Stomach smooth muscle (tissue), 2 donors: ENCODE measurements at regions not wholly inside any gene's neighbourhood (a gene's known extent, or its start where the extent isn't known, plus 50 kb on each side); places are given as distances from the start of the nearest gene placed in this dataset.

Source experiments
- H3K27ac ChIP-seq: one replicate; pipeline ENCODE4 v1.7.0; 2013; ENCODE audit warnings: mild to moderate bottlenecking, low read length, inconsistent platforms
- H3K27me3 ChIP-seq, 2 donors: one replicate each; pipeline ENCODE4 v1.7.0; 2013; ENCODE audit warnings: low read length in 2 of 2; ENCODE audit not compliant: insufficient read depth in 2 of 2, control insufficient read depth in 1 of 2
- H3K36me3 ChIP-seq, 2 donors: one replicate each; pipeline ENCODE4 v1.7.0; 2013; ENCODE audit warnings: low read length in 2 of 2; ENCODE audit not compliant: control insufficient read depth in 2 of 2, insufficient read depth in 2 of 2
- H3K4me1 ChIP-seq: one replicate; pipeline ENCODE4 v1.7.0; 2013; ENCODE audit warnings: low read length; ENCODE audit not compliant: control insufficient read depth, insufficient read depth
- H3K4me3 ChIP-seq, 2 donors: one replicate each; pipeline ENCODE4 v1.7.0; 2013; ENCODE audit warnings: low read length in 2 of 2
- H3K9ac ChIP-seq, 2 donors: one replicate each; pipeline ENCODE4 v1.7.0; 2013; ENCODE audit warnings: low read length in 2 of 2, mild to moderate bottlenecking in 1 of 2
- H3K9me3 ChIP-seq, 2 donors: one replicate each; pipeline ENCODE4 v1.7.0; 2013; ENCODE audit warnings: low read length in 2 of 2; ENCODE audit not compliant: control insufficient read depth in 2 of 2
- donor health status: healthy.
- donor health status: Pancreatic carcinoma.

GRCh38 chr4:14856062-14856933 lies 146.0 kb upstream of the CPEB2 start:
- Histone ChIP-seq H3K27ac (peak overlapping the region; percentile 75), H3K9me3 (no peaks in the 10 kb centered on the region)

GRCh38 chr4:14856934-14857235 lies 145.4 kb upstream of the CPEB2 start:
- Histone ChIP-seq H3K36me3 (no peaks in the 10 kb centered on the region), H3K9me3 (no peaks in the 10 kb centered on the region), H3K4me1 (peaks cover 16% of the 10 kb centered on the region), H3K27ac (peak overlapping the region; percentile 75), H3K4me3 (no peak overlapping the region), H3K27me3 (no peaks in the 10 kb centered on the region), H3K9ac (no peak overlapping the region)

More at GRCh38 chr4:14856062-14856933, 146.0 kb upstream of the CPEB2 start:
- peak overlapping the region in 1 of 2 donors; percentile 36 for H3K9ac ChIP-seq
- H3K27me3 ChIP-seq, result no peaks in the 10 kb centered on the region
- H3K36me3 ChIP-seq, result no peaks in the 10 kb centered on the region
- peaks cover 16% of the 10 kb centered on the region for H3K4me1 ChIP-seq
- no peak overlapping the region for H3K4me3 ChIP-seq

GRCh38 chr4:14857475-14857874 lies 144.8 kb upstream of the CPEB2 start:
- no peaks in the 10 kb centered on the region for H3K9me3 ChIP-seq
- H3K36me3 ChIP-seq, result no peaks in the 10 kb centered on the region
- H3K4me3 ChIP-seq, result no peak overlapping the region
- no peak overlapping the region for H3K9ac ChIP-seq
- no peak overlapping the region for H3K27ac ChIP-seq
- no peaks in the 10 kb centered on the region for H3K27me3 ChIP-seq
- peaks cover 17% of the 10 kb centered on the region for H3K4me1 ChIP-seq

GRCh38 chr4:14857981-14858380 lies 144.3 kb upstream of the CPEB2 start:
- H3K27me3 ChIP-seq, result no peaks in the 10 kb centered on the region
- H3K36me3 ChIP-seq, result no peaks in the 10 kb centered on the region
- no peak overlapping the region for H3K4me3 ChIP-seq
- no peak overlapping the region for H3K9ac ChIP-seq
- H3K27ac ChIP-seq, result no peak overlapping the region
- H3K9me3 ChIP-seq, result no peaks in the 10 kb centered on the region
- H3K4me1 ChIP-seq, result peaks cover 22% of the 10 kb centered on the region

- no peaks in the 10 kb centered on the region for H3K9me3 ChIP-seq
- H3K4me1 ChIP-seq, result peaks cover 30% of the 10 kb centered on the region
- no peak overlapping the region for H3K9ac ChIP-seq
- peak overlapping the region in 1 of 2 donors; percentile 29 for H3K4me3 ChIP-seq
- H3K36me3 ChIP-seq, result no peaks in the 10 kb centered on the region
- no peaks in the 10 kb centered on the region for H3K27me3 ChIP-seq
- peak overlapping the region; percentile 84 for H3K27ac ChIP-seq
Observed at GRCh38 chr4:14862891-14863290, 139.4 kb upstream of the CPEB2 start.

- H3K27ac ChIP-seq, result peak overlapping the region; percentile 84
- H3K36me3 ChIP-seq, result no peaks in the 10 kb centered on the region
- no peaks in the 10 kb centered on the region for H3K9me3 ChIP-seq
- H3K27me3 ChIP-seq, result no peaks in the 10 kb centered on the region
- peaks cover 34% of the 10 kb centered on the region for H3K4me1 ChIP-seq
- no peak overlapping the region for H3K4me3 ChIP-seq
- H3K9ac ChIP-seq, result peak overlapping the region in 1 of 2 donors; percentile 29
Observed at GRCh38 chr4:14863418-14864364, 138.6 kb upstream of the CPEB2 start.

- Histone ChIP-seq H3K4me3 (peak overlapping the region; percentile 38 to 55), H3K4me1 (peaks cover 39% of the 10 kb centered on the region), H3K27me3 (no peaks in the 10 kb centered on the region), H3K9ac (peak overlapping the region; percentile 17 to 47), H3K27ac (peak overlapping the region; percentile 84), H3K9me3 (no peaks in the 10 kb centered on the region), H3K36me3 (no peaks in the 10 kb centered on the region)
Observed at GRCh38 chr4:14864365-14865030, 137.8 kb upstream of the CPEB2 start.

GRCh38 chr4:14865031-14865366 lies 137.3 kb upstream of the CPEB2 start:
- peaks cover 39% of the 10 kb centered on the region for H3K4me1 ChIP-seq
- peak overlapping the region; percentile 38 to 55 for H3K4me3 ChIP-seq
- peak overlapping the region; percentile 17 to 47 for H3K9ac ChIP-seq
- no peaks in the 10 kb centered on the region for H3K9me3 ChIP-seq
- H3K27me3 ChIP-seq, result no peaks in the 10 kb centered on the region
- H3K27ac ChIP-seq, result peak overlapping the region; percentile 84
- H3K36me3 ChIP-seq, result no peaks in the 10 kb centered on the region

GRCh38 chr4:14865804-14866203 lies 136.5 kb upstream of the CPEB2 start:
- H3K27ac ChIP-seq, result peak overlapping the region; percentile 12
- no peaks in the 10 kb centered on the region for H3K9me3 ChIP-seq
- peaks cover 39% of the 10 kb centered on the region for H3K4me1 ChIP-seq
- H3K9ac ChIP-seq, result no peak overlapping the region
- no peaks in the 10 kb centered on the region for H3K36me3 ChIP-seq
- H3K27me3 ChIP-seq, result no peaks in the 10 kb centered on the region
- no peak overlapping the region for H3K4me3 ChIP-seq

- H3K27me3 ChIP-seq, result no peaks in the 10 kb centered on the region
- H3K4me3 ChIP-seq, result no peak overlapping the region
- H3K4me1 ChIP-seq, result peaks cover 43% of the 10 kb centered on the region
- H3K36me3 ChIP-seq, result no peaks in the 10 kb centered on the region
- H3K27ac ChIP-seq, result peak overlapping the region; percentile 41
- no peak overlapping the region for H3K9ac ChIP-seq
- no peaks in the 10 kb centered on the region for H3K9me3 ChIP-seq
Observed at GRCh38 chr4:14867847-14868246, 134.4 kb upstream of the CPEB2 start.
